HepG2 (cell line): ENCODE measurements at regions not wholly inside any gene's neighbourhood (a gene's known extent, or its start where the extent isn't known, plus 50 kb on each side); places are given as distances from the start of the nearest gene placed in this dataset.

Source experiments
- ATAC-seq: fragments of 200-7000 bp; cut with Tn5 transposase; 3 replicates; pipeline ENCODE4 v1.9.1; 2020; ENCODE audit warnings: mild to moderate bottlenecking, moderate library complexity
- BruUV-seq: library from RNA; stranded (reverse); fragments of 400-500 nt; replicated peaks from 2 replicates; lab custom pipeline; 2021; lab: Mats Ljungman, UMichigan
- CTCF ChIA-PET: fragments of 300-600 bp; formaldehyde crosslinking; extraction: SDS; loops from one replicate; lab custom pipeline; 2021; ENCODE audit warnings: low total read pairs, inconsistent platforms, low intra/inter-chr PET ratio; lab: Yijun Ruan, JAX
- POLR2A ChIA-PET: fragments of 350-600 bp; sonication (Branson Sonifier 250); formaldehyde crosslinking; loops from one replicate; lab custom pipeline; 2020; ENCODE audit warnings: antibody characterized with exemption, inconsistent platforms; lab: Yijun Ruan, JAX
- DNase-seq: peaks from one replicate; pipeline ENCODE4 v3.0.0-alpha.2; 2015; ENCODE audit warnings: low spot score
- FAIRE-seq: peaks from 3 replicates; lab custom pipeline; 2011; peaks lifted over from hg19 to GRCh38; lab: Jason Lieb, UNC
- H2AFZ ChIP-seq: one replicate; pipeline ENCODE4 v1.6.1; 2011; ENCODE audit warnings: low read length, inconsistent platforms
- H3K27ac ChIP-seq: fragments of 300-600 bp; 3 replicates; pipeline ENCODE4 v1.8.0; 2011; ENCODE audit warnings: mixed run types, mild to moderate bottlenecking, mixed read lengths, low read length, inconsistent platforms; ENCODE audit not compliant: insufficient read depth; ENCODE audit errors: extremely low read length
- H3K27me3 ChIP-seq, 2 experiments: fragments of 200-600 bp in 1 of 2; 2 replicates in 1 of 2; 3 replicates in 1 of 2; pipeline versions ENCODE4 v1.6.0 to v1.8.0; 2011; ENCODE audit warnings: low read length in 2 of 2, mild to moderate bottlenecking in 2 of 2, moderate library complexity in 2 of 2, inconsistent platforms in 1 of 2; ENCODE audit not compliant: insufficient read depth in 2 of 2, control insufficient read depth in 1 of 2
- H3K36me3 ChIP-seq, 2 experiments: fragments of 200-600 bp in 1 of 2; replicated peaks in 1 of 2; 2 replicates in 1 of 2; 3 replicates in 1 of 2; pipeline versions ENCODE4 v1.5.1 to v1.8.0; 2011; ENCODE audit warnings: low read length in 2 of 2, inconsistent platforms in 1 of 2; ENCODE audit not compliant: insufficient read depth in 2 of 2, control insufficient read depth in 1 of 2
- H3K4me1 ChIP-seq: 2 replicates; pipeline ENCODE4 v1.5.1; 2012; ENCODE audit warnings: low read length, inconsistent platforms; ENCODE audit not compliant: insufficient read depth
- H3K4me2 ChIP-seq: 2 replicates; pipeline ENCODE4 v1.6.0; 2011; ENCODE audit warnings: low read depth, low read length, inconsistent platforms
- H3K4me3 ChIP-seq, 3 experiments: fragments of 200-600 bp in 1 of 3; sonication (generic), shearing (Covaris generic) in 1 of 3; replicated peaks in 1 of 3; 2 replicates each; pipeline ENCODE4 v1.5.1; 2011 to 2016; ENCODE audit warnings: low read length in 3 of 3, inconsistent platforms in 2 of 3, low read depth in 2 of 3, mild to moderate bottlenecking in 2 of 3, control low read depth in 1 of 3, mixed read lengths in 1 of 3; ENCODE audit not compliant: insufficient read depth in 1 of 3
- H3K79me2 ChIP-seq: one replicate; pipeline ENCODE4 v1.6.1; 2011; ENCODE audit warnings: low read length, inconsistent platforms; ENCODE audit not compliant: insufficient read depth
- H3K9ac ChIP-seq: 2 replicates; pipeline ENCODE4 v1.6.0; 2011; ENCODE audit warnings: mild to moderate bottlenecking, low read depth, low read length, inconsistent platforms; ENCODE audit not compliant: insufficient read depth
- H3K9me3 ChIP-seq: 2 replicates; pipeline ENCODE4 v1.5.1; 2012; ENCODE audit warnings: mild to moderate bottlenecking, low read length
- H4K20me1 ChIP-seq: 2 replicates; pipeline ENCODE4 v1.6.0; 2011; ENCODE audit warnings: inconsistent platforms, mild to moderate bottlenecking, low read length, moderate library complexity; ENCODE audit not compliant: insufficient read depth
- GTF3A ChIP-seq: sonication (generic); formaldehyde crosslinking; conservative IDR thresholded peaks from 2 replicates; pipeline ENCODE4 v1.4.0; 2020; ENCODE audit warnings: mild to moderate bottlenecking, missing genetic modification reagents
- HDAC2 ChIP-seq: sonication (generic); formaldehyde crosslinking; IDR thresholded peaks from 2 replicates; pipeline ENCODE4 v1.4.0; 2020; ENCODE audit warnings: missing genetic modification reagents
- MYC ChIP-seq: sonication (generic); formaldehyde crosslinking; IDR thresholded peaks from 2 replicates; pipeline ENCODE4 v1.9.0; 2021; ENCODE audit warnings: missing genetic modification reagents, borderline replicate concordance
- NFYC ChIP-seq: IDR thresholded peaks from 2 replicates; pipeline ENCODE4 v1.6.1; 2016; ENCODE audit warnings: missing genetic modification reagents, missing compliant biosample characterization
- STAG1 ChIP-seq: sonication (generic); formaldehyde crosslinking; IDR thresholded peaks from 2 replicates; pipeline ENCODE4 v1.4.0; 2020; ENCODE audit warnings: missing genetic modification reagents
- XRCC5 ChIP-seq: fragments of 200-400 bp; formaldehyde crosslinking; optimal IDR thresholded peaks from 2 replicates; pipeline ENCODE3; 2017; ENCODE audit warnings: mild to moderate bottlenecking, low read length
- ZNF121 ChIP-seq: sonication (generic); formaldehyde crosslinking; IDR thresholded peaks from 2 replicates; pipeline ENCODE4 v1.5.0; 2020; ENCODE audit warnings: mild to moderate bottlenecking, missing genetic modification reagents
- ZNF24 ChIP-seq: fragments of 450-650 bp; IDR thresholded peaks from 2 replicates; pipeline ENCODE4 v1.6.1; 2017; ENCODE audit warnings: antibody characterized with exemption, mild to moderate bottlenecking
- ZNF501 ChIP-seq: sonication (generic); formaldehyde crosslinking; IDR thresholded peaks from 2 replicates; pipeline ENCODE4 v1.5.1; 2020; ENCODE audit warnings: mild to moderate bottlenecking, moderate library complexity, missing genetic modification reagents
- WGBS: methylation state at CpG from one replicate; pipeline ENCODE4 v1.1.6; 2017; ENCODE audit warnings: low lambda C conversion rate; 5-methylcytosine and 5-hydroxymethylcytosine counted together
- in situ Hi-C: cut with HindIII; loops from 2 replicates; pipeline ENCODE4 v1.10.0; 2017; ENCODE audit warnings: low pct_unique_long_range_greater_than_20kb; ENCODE audit not compliant: extremely low pct_ligation_motif_present
- intact Hi-C: fragments of 100-400 bp; cut with micrococcal nuclease; formaldehyde crosslinking; loops from one replicate; pipeline ENCODE4 v1.10.0; 2022; ENCODE audit not compliant: unreplicated experiment
- TF ChIP-seq, protein P1 (sequence below): sonication (generic); formaldehyde crosslinking; IDR thresholded peaks from 2 replicates; pipeline ENCODE4 v1.5.1; 2020; ENCODE audit warnings: mild to moderate bottlenecking, missing genetic modification reagents, borderline replicate concordance
- TF ChIP-seq, protein P2 (sequence below): sonication (generic); formaldehyde crosslinking; IDR thresholded peaks from 2 replicates; pipeline ENCODE4 v1.4.0; 2020; ENCODE audit warnings: missing genetic modification reagents

DNA sequence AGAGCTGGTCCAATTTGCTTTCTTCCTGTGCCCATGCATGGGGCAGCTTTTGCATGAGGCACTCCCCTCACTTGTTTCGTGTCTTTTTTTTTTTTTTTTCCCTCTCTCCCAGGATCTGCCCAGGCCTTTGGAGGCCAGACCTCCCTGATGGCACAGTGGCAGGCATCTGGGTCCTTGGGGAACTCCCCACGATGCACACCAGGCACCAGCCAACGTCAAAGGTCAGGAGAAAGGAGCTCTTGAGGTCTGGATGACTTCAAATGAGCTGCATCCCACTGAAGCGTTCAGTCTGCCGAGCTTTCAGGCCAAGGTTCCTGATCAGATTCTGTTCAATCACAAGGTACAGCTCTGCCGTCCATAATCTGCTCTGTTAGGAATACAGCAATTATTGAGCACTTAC, 97.2 kb upstream of the CARD11 start:
- CTCF ChIA-PET = no interaction called here
- no peak for DNase-seq
- Histone ChIP-seq H4K20me1 (no peaks in the 10 kb centered on the region), H3K9ac (no peak overlapping the region), H3K4me1 (no peaks in the 10 kb centered on the region), H3K4me3 (no peak overlapping the region), H3K27ac (no peak overlapping the region), H3K4me2 (no peak overlapping the region), H3K79me2 (no peaks in the 10 kb centered on the region), H3K27me3 (no peaks in the 10 kb centered on the region), H3K9me3 (no peaks in the 10 kb centered on the region), H3K36me3 (no peaks in the 10 kb centered on the region), H2AFZ (no peak overlapping the region)
- POLR2A ChIA-PET = no interaction called here
- WGBS = 35% methylated on average over 6 of the region's 6 CpGs
- intact Hi-C loops (no loop called here), in situ Hi-C loops (no loop called here)
- TF ChIP-seq XRCC5 (no peak), STAG1 (CRISPR knock-in tag) (no peak), MYC (CRISPR knock-in tag) (no peak), ZNF24 (no peak), GTF3A (no peak)
- BruUV-seq = no TSS peak
- ATAC-seq = no peak
- FAIRE-seq = no peak

DNA sequence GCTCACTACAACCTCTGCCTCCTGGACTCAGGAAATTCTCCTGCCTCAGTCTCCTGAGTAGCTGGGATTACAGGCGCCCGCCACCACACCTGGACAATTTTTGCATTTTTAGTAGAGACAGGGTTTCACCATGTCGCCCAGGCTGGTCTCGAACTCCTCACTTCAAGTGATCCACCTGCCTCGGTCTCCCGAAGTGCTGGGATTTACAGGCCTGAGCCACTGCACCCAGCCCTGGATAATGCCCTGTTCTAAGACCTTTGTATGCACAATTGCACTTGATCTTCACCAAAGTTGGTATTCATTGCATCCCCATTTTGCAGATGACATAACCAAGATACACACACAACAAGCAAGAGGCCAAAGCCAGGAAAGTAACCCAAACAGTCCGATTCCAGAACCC, 97.7 kb upstream of the CARD11 start:
- Histone ChIP-seq H3K27ac (no peak overlapping the region), H3K36me3 (no peaks in the 10 kb centered on the region), H3K4me1 (no peaks in the 10 kb centered on the region), H3K4me3 (no peak overlapping the region), H3K4me2 (no peak overlapping the region), H3K79me2 (no peaks in the 10 kb centered on the region), H4K20me1 (no peaks in the 10 kb centered on the region), H3K9ac (no peak overlapping the region), H3K9me3 (no peaks in the 10 kb centered on the region), H2AFZ (no peak overlapping the region), H3K27me3 (no peaks in the 10 kb centered on the region)
- in situ Hi-C loops = no loop called here
- ChIA-PET POLR2A (no interaction called here), CTCF (no interaction called here)
- BruUV-seq = no TSS peak
- 48% methylated on average over 7 of the region's 7 CpGs for WGBS
- FAIRE-seq = no peak
- intact Hi-C loops = no loop called here
- DNase-seq = no peak
- TF ChIP-seq, protein P1, sequence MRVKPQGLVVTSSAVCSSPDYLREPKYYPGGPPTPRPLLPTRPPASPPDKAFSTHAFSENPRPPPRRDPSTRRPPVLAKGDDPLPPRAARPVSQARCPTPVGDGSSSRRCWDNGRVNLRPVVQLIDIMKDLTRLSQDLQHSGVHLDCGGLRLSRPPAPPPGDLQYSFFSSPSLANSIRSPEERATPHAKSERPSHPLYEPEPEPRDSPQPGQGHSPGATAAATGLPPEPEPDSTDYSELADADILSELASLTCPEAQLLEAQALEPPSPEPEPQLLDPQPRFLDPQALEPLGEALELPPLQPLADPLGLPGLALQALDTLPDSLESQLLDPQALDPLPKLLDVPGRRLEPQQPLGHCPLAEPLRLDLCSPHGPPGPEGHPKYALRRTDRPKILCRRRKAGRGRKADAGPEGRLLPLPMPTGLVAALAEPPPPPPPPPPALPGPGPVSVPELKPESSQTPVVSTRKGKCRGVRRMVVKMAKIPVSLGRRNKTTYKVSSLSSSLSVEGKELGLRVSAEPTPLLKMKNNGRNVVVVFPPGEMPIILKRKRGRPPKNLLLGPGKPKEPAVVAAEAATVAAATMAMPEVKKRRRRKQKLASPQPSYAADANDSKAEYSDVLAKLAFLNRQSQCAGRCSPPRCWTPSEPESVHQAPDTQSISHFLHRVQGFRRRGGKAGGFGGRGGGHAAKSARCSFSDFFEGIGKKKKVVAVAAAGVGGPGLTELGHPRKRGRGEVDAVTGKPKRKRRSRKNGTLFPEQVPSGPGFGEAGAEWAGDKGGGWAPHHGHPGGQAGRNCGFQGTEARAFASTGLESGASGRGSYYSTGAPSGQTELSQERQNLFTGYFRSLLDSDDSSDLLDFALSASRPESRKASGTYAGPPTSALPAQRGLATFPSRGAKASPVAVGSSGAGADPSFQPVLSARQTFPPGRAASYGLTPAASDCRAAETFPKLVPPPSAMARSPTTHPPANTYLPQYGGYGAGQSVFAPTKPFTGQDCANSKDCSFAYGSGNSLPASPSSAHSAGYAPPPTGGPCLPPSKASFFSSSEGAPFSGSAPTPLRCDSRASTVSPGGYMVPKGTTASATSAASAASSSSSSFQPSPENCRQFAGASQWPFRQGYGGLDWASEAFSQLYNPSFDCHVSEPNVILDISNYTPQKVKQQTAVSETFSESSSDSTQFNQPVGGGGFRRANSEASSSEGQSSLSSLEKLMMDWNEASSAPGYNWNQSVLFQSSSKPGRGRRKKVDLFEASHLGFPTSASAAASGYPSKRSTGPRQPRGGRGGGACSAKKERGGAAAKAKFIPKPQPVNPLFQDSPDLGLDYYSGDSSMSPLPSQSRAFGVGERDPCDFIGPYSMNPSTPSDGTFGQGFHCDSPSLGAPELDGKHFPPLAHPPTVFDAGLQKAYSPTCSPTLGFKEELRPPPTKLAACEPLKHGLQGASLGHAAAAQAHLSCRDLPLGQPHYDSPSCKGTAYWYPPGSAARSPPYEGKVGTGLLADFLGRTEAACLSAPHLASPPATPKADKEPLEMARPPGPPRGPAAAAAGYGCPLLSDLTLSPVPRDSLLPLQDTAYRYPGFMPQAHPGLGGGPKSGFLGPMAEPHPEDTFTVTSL = no peak
- no peak for TF ChIP-seq ZNF501 (CRISPR knock-in tag)
- TF ChIP-seq HDAC2 (CRISPR knock-in tag) = no peak
- no peak for TF ChIP-seq NFYC
- no peak for TF ChIP-seq ZNF121 (CRISPR knock-in tag)
- TF ChIP-seq, protein P2, sequence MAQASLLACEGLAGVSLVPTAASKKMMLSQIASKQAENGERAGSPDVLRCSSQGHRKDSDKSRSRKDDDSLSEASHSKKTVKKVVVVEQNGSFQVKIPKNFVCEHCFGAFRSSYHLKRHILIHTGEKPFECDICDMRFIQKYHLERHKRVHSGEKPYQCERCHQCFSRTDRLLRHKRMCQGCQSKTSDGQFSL (CRISPR knock-in tag) = no peak
- no peak for ATAC-seq
